ENCODE measurements at regions not wholly inside any gene's neighbourhood (a gene's known extent, or its start where the extent isn't known, plus 50 kb on each side); places are given as distances from the start of the nearest gene placed in this dataset.

DNA sequence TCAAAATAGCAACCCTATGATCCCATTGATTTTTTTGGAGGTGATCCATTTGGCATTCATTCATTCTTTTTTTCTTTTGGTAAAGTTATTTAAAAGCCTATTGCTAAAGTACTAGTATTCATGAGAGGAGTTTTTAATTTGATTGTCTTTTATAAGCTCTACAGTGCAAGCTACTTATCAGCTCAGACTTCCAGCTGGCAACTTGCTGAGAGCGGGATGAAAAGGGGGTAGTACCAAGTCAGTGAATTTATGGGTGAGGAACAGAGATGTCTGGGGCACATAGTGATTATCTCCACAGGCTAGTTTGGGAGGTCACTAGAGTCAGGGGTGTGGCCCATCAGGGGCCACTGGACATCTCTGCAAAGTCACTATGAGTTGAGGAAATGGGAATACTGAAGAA, 202.4 kb downstream of the PIK3C3 start:
- TF ChIP-seq, protein P1, sequence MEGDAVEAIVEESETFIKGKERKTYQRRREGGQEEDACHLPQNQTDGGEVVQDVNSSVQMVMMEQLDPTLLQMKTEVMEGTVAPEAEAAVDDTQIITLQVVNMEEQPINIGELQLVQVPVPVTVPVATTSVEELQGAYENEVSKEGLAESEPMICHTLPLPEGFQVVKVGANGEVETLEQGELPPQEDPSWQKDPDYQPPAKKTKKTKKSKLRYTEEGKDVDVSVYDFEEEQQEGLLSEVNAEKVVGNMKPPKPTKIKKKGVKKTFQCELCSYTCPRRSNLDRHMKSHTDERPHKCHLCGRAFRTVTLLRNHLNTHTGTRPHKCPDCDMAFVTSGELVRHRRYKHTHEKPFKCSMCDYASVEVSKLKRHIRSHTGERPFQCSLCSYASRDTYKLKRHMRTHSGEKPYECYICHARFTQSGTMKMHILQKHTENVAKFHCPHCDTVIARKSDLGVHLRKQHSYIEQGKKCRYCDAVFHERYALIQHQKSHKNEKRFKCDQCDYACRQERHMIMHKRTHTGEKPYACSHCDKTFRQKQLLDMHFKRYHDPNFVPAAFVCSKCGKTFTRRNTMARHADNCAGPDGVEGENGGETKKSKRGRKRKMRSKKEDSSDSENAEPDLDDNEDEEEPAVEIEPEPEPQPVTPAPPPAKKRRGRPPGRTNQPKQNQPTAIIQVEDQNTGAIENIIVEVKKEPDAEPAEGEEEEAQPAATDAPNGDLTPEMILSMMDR (IDR thresholded peaks at IDR 0.05) = no peak
- TF ChIP-seq POLR2A (IDR thresholded peaks at IDR 0.05) (no peak), EP300 (IDR thresholded peaks at IDR 0.05) (no peak), POLR2AphosphoS5 (IDR thresholded peaks at IDR 0.05) (no peak)

All from upper lobe of left lung (tissue), 4 donors.